Breast epithelium (tissue), 3 donors: ENCODE measurements at regions not wholly inside any gene's neighbourhood (a gene's known extent, or its start where the extent isn't known, plus 50 kb on each side); places are given as distances from the start of the nearest gene placed in this dataset.

Experiments
- CTCF ChIP-seq, 3 donors: fragments of 450-650 bp; IDR thresholded peaks; one replicate each; pipeline ENCODE4 v1.5.1; 2016 to 2017; ENCODE audit warnings: antibody characterized with exemption in 3 of 3, mild to moderate bottlenecking in 3 of 3, moderate library complexity in 3 of 3
- POLR2A ChIP-seq: fragments of 450-650 bp; IDR thresholded peaks from one replicate; pipeline ENCODE4 v1.6.1; 2016; ENCODE audit warnings: antibody characterized with exemption, mild to moderate bottlenecking, moderate library complexity
- POLR2AphosphoS5 ChIP-seq, 3 donors: sonication (generic); formaldehyde crosslinking; IDR thresholded peaks; one replicate each; pipeline ENCODE4 v1.6.1; 2017; ENCODE audit warnings: antibody characterized with exemption in 3 of 3

DNA sequence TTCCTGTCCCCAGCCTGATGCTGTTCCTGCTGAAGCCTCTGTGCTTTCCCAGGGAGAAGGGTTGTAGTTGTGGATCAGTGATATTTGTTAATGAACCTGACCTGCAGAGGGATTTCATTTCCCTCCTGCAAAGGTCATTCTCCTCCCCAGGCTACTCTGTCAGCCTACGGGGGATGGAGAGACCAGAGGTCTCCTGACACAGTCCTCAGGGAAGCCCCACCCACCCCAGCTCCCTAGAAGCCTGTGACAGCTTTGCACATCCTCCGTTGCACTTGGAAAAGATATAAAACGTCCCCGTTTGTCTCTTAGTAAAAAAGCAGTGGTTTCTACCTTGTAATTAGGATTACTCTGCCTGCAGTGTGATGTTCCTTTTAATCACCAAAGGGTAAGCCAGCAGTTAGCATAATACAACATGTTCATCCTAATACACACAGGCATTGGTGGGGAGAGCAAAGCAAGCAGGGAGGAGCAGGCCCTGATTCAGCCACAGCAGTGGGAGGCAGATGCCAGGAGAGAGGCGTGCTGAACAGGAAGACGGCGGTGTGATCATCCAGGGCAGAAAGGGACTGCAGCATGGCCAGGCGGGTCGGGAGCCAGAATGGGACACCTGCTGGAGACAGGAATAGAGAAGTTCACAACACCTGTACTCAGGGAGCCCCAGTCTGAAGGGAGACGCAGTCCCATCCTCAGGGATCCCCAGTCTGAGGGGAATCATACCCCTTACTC lies 293.5 kb downstream of the LRFN2 start:
- TF ChIP-seq CTCF (IDR thresholded peaks at IDR 0.05) (no peak), POLR2AphosphoS5 (IDR thresholded peaks at IDR 0.05) (no peak), POLR2A (no peak)
